ENCODE measurements at regions not wholly inside any gene's neighbourhood (a gene's known extent, or its start where the extent isn't known, plus 50 kb on each side); places are given as distances from the start of the nearest gene placed in this dataset.
"Not testable (repeated sequence)": the region's sequence is repeated elsewhere in the genome, so short reads cannot be mapped to it uniquely, and the experiment has no call there.

DNA sequence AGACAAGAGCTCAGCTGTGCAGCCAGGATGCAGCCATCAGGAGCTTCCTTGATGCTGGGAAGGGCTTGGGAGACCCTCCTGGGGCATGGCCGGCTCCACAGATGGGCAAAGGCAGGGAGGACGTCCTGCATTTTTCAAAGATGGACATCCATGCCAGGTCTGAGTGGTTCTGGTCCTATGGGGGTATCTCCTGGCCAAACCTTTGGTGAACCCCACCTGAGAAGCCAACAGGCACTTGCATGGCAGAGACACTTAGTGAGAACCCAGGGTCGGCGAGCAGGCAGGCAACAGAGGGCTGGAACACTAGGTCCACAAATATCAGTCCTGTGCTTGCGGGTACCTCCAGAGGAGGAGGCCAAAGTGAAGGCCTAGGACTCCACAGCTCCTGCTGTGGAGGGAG lies 70.0 kb downstream of the KCTD15 start:
- DNase-seq (ENCODE audit: low read depth in 2 of 2), result no peak

DNA sequence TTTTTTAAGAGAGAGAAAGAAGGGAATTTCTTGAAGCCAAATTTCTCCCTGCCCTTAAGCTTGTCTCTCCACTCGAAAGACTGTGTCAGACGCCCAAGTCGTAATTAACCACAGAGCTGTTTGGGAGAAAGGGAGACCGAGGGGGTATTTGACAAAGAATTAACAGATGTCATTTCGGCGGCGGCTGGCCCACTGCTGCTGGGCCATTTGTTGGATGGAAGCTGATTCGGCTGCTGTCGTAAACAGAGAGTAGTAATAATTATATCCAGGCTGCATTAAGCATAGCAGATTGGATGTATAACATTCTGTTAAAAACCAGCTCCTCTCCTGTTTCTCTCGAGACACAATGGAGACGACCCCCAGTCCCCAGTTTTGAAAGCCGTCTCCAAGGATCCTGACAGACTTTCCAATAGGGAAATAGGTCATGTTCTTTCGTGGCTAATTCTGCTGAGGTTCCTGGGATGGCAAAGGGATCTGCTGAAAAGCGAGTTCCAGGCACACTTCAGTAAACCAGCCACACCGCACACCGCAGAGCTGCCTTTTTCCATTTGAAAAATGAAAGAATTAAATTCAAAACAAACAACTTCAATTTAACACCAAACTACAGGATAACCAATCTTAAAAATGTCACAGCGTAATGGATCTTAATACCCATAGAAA lies 71.5 kb downstream of the KCTD15 start:
- no peak for DNase-seq (ENCODE audit: low read depth in 2 of 2)

DNA sequence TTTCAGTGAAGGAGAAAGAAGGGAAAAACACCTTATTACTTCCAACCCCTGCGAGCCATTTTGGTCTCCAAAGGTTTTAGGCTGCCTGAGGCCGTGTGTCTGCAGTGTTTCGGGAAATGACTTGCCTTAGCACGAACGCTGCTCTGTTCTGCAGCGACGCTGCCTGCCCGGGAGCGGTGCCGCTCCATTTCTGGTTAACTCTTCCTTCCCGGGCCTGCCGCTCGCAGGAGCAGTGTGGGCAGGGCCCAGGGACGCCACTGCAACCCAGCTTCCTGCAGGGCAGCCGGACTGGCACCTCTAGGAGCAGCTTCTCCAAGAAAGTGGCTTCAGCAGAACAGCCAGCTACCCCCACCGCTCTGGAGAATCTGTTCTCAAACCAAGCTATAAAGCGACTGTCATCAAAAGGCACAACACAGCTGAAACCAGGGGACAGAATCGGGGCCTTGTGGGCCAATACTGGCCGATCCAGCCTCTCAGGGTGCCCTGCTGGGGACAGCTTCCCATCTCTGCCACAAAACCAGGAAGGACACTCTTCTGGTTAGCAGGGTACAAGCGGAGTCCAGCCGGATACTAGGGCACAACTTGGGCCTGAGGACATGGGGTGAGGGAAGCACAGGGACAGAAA lies 72.2 kb downstream of the KCTD15 start:
- no peak for DNase-seq (ENCODE audit: low read depth in 2 of 2)

DNA sequence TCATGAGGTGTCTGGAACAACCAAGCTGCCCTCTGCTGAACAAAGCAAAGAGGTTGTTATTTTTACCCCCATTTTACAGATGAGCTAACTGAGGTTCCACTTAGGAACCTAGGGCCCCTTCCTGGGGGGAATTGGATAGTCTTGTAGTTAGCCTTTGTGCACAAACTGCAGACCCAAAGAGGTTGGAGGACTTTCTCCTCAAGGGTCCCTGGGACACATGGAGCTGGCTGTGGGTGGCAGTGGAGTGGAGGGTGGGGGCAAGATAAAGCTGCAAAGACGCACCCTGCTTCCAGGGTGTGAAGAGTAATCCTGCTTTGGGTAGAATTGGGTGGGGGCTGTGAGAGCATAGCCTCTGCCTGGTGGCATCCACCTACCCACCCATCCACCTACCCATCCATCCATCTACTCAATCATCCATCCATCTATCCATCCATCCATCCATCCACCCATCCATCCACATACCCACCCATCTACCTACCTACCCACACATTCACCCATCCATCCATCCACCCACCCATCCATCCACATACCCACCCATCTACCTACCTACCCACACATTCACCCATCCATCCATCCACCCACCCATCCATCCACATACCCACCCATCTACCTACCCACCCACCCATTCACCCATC lies 73.7 kb downstream of the KCTD15 start:
- DNase-seq (ENCODE audit: low read depth in 2 of 2), result not testable (repeated sequence)

DNA sequence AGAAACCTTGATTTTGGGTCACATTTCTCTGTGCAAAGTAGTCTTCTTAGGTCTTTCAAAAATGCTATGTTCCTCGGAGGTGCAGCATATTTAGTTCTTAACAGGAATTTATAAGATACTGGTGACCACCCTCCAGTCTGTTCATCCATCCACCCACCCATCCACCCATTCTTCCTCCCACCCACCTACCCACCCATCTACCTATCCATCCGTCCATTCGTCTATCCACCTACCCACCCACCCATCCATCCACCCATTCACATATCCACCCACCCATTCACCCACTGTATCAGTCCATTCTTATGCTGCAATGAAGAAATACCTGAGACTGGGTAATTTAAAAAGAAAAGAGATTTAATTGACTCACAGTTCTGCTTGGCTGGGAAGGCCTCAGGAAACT lies 74.9 kb downstream of the KCTD15 start:
- no peak for DNase-seq (ENCODE audit: low read depth in 2 of 2)

DNA sequence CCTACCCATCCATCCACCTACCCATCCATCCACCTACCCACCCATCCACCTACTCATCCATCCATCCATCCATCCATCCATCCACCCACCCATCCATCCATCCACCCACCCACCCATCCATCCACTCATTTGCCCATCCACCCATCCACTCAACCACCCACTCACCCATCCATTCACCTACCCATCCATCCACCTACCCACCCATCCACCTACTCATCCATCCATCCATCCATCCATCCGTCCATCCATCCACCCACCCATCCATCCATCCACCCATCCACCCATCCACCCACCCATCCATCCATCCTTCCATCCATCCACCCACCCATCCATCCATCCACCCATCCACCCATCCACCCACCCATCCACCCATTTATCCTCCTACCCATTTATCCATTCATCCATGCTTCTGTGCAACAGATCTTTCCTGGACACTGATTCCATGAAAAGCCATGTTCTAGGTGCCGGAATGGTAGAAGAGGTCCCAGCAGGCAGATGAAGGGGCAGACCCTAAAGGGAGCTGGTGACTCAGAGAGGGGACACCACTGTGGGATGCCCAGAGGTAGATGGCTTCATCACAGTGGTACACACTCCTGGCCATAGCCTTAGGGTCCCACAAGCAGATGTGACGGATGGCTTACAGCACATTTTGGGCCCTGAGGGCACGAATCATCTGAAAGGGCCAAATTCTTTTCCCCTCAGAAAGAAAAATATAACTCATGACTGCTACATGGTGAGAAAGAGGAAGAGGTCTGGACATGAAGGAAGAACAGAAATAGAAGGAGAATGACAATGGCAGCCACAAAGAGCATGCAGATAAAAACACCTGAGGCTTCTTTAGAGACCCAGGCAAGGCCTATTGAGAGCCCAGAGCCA lies 76.0 kb downstream of the KCTD15 start:
- no peak for DNase-seq (ENCODE audit: low read depth in 2 of 2)

DNA sequence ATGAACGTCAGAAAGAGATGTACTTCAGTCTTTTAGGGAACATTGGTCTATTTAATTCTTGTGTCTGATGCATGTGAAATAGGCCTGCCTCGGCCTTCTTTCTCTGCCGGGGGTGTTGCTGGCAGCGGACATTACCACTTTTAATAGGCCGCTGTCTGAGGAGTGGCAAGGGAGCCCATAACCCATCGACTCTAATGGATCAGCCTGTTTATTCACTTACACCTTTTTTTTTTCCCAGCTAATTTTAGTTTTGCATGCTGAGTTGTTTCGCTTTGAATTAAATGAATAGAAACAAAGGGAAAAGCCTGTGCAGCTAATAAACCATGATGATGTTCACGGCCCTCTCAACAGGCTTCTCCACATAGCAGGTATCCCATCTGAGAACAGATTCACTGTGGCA lies 78.4 kb downstream of the KCTD15 start:
- DNase-seq (ENCODE audit: low read depth in 2 of 2), result no peak

DNA sequence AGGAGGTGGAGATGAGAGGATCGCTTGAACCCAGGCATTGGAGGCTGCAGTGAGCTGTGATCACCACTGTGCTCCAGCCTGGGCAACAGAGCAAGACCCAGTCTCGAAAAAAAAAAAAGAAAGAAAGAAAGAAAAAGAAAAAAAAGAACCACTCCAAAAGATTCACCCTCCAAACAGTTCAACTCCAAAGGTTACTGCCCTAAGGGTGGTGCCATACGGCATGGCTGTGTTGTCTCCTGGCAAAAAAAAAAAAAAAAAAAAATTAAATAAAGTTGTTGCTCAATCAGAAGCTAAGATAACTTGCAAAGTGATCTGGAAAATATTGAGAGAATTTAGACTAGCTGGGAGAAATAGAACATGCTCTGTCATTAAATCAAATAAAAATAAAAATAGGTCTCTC lies 79.5 kb downstream of the KCTD15 start:
- no peak for DNase-seq (ENCODE audit: low read depth in 2 of 2)

DNA sequence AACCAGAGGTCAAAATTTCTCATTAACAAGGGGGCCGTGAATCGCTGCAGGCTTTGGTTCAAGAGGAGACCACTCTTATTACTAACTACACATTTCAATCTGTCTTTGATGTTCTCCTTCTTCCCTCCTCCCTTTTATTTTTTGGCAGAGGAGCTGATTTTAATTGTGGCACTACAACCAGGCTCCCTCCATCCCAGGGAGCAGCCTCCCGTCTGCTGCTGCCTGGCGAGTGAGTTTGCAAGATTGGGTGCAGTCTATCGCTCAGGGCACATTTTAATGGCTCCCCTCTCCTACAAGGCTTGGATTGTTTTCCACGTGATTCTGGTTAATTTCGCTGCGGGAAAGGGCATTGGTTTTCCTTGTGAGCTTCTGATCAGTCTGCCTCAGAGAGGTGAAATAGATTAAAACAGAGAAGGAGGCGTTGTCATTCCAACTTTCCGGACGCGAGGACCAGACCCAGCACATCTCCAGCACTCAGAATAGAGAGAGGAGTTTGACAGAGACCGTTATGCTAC lies 81.4 kb downstream of the KCTD15 start:
- DNase-seq (ENCODE audit: low read depth in 2 of 2), result no peak

DNA sequence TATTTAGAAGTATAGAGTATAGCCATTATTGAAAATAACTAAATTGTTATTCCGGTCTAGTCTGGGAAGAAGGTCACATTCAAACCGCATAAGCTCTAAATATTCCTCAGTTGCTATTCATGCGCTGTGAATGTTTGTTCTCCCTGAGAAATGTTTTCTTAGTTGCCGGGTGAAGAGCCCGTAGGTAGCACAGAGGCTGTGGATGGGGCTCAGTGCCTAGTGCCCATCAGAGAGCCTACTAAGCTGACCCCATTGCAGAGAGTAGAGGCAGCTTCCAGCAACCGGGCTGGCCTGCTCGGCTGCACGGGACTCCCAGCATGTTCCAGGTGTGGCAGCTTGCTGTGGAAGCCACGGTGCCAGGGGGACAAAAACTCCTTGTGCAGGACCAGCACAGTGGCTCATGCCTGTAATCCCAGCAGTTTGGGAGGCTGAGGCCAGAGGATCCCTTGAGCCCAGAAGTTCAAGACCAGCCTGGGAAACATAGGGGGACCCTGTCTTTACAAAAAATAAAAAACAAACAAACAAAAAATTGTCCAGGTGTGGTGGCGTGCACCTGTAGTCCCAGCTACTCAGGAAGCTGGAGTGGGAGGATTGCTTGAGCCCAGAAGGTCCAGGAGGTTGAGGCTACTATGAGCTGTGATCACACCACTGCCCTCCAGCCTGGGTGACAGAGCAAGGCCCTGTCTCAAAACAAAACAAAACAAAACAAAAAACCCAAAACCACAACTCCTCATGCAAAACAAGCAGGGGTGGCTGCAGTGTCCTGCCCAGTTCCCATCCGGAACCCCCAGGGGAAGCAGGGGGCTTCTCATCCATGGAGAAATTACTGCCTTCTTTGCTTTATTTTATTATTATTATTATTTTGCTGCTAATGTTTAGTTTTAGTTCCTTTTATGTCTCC lies 82.5 kb downstream of the KCTD15 start:
- DNase-seq (ENCODE audit: low read depth in 2 of 2), result no peak

DNA sequence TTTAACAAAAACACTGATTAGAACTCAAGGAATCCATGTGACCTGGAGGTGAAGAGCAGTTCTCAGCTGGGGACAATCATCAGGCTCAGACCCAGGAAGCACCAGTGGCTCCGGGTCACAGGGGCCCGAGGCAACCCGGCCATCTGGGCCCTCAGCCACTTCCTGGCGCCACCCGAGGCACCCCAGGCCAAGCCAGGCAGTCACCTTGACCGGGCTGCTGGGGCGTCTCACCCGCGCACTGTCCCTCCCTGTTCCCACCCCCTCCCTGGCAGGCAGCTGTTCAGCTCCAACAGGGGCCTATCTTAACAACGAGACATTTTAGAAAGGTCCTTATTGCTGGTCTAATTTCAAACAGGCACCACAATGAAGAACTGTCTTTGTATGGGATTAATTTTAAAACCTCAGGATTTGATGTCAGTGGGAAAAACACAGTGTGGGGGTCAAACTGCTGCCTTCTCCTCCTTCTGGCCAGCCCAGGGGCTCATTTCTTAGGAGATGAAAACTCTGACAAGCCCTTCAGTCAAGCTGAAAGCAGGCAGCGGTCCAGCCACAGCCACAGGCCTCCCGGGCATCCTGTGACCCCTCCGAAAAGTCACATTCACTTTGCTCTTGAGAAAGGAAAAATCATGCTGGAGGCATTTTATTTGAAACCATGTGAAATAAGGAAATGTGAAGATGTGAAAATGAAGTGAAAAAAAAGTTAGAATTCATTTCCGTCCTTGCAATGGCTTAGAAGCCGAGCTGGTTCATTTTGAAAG lies 83.3 kb downstream of the KCTD15 start:
- no peak for DNase-seq (ENCODE audit: low read depth in 2 of 2)

DNA sequence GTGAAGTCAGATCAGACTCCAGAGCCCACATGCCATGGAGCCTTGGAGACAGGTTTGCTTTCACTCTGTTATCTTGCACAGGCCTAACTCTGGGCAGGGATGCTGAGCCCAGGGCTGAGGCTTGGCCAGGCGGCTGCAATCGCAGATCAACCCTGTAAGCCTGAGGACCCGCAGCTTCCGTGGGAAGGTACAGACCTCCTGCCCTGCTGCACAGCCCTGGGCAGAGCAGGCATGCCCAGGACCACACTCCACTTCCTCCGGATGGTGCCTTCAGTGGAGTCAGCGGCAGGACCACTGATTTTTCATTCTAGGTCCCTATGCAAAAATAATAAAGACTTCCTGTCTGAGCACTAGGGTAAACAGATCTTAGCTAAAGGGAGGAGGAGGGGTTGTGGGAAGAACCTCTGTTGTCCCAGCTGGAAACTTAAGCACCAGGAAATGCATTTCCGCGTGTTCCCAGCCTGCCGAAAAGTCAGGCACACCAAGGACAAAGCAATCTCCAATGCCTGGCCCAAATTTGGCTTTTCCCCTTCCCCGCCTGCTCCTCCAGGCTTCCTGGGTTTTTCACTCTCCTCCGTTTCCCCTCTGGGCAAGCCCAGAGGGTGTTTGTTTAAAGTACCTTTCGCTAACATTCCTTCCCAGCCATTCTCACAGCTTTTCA lies 87.3 kb downstream of the KCTD15 start:
- DNase-seq (ENCODE audit: low read depth in 2 of 2), result no peak

DNA sequence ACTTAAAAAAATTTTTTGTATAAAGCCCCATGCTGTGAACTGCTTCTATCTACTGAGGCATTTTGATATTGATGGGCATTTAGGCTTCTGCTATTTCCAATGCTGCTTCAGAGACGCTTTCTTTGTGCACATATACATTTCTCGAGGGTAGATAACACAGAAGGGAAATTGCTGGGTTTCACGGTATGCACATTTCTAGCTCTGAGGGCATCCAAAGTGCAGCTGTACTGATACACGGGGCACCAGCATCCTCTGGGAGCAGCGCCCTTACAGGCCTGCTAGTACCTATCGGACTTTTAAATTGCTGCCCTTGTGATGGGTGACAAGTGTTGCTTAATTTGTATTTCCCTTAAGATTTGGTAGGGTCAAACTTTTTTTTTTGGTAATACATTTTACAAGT lies 88.6 kb downstream of the KCTD15 start:
- DNase-seq (ENCODE audit: low read depth in 2 of 2), result no peak

DNA sequence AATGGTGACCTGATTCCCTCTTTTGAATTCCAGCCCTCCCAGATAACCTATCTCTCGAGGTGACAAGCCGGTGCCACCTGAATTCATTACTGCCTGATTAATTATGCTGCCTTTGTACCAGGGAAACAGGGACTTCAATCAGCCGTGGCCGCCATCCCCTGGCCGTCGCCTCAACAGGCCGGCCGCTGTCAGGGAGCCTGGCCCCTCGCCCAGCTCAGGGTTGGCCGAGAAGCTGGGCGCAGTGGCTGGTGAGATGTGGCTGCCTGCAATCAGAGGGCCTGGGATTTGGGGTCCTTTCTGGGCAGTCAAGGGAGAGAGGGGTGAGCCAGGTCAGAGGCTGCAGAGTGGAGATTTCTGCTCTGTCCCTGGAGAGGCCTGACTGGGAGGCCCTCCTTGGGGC lies 91.2 kb downstream of the KCTD15 start:
- no peak for DNase-seq (ENCODE audit: low read depth in 2 of 2)

DNA sequence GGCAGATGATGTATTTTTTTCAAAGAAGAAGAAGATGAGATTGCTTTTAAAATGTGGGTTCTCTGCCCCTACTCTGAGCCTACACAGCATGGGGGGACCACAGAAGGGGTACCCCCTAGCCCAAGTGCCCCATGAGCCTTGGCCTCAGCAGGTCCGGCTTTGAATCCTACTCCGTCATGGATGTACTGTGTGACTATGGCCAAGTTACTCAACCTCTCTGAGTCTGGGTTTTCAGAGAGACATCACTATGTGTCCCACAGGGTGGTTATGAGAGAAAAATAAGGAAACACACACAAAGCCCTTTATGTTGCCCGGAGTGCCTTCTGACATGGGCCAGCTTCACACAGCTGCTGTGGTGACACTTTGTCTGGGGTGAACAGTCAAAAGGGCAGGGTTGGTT lies 92.0 kb downstream of the KCTD15 start:
- DNase-seq (ENCODE audit: low read depth in 2 of 2), result no peak

DNA sequence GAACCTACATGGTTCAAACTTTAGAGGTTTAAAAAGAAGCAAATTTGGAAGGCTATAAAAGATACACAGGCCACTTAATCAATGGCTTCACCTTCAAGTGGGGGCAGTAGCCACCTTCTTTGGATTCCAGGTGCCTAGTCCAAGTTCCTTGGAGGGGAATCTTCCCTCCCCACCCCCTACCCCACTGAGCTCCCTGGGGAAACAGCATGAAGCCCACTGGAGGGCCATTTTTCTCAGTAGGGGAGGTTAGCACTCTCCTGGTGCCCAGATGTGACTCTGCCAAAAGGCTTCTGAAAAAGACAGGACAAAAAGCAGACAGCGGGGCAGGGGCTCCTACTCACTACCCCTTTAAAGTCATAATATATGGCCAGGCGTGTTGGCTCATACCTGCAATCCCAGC lies 93.9 kb downstream of the KCTD15 start:
- DNase-seq (ENCODE audit: low read depth in 2 of 2), result no peak

DNA sequence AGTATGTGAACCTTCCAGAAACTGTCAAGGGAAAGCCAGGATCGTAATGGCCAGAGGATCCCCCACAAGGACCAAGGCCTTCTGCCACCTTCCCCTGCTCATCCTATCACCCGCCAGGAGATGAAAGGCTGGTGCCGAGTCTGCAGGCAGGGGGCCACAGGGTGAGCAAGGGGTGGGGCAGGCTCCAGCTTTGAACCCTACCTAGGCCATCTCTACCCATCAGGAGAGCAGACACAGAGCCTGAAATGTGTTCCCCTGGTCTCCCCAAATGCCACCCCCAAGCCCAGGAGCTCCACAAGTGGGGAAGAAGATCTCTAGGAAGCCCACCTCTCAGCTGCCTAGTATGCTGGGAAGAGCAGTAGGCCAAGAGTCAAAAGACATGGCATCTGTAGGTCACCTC lies 95.1 kb downstream of the KCTD15 start:
- no peak for DNase-seq (ENCODE audit: low read depth in 2 of 2)

DNA sequence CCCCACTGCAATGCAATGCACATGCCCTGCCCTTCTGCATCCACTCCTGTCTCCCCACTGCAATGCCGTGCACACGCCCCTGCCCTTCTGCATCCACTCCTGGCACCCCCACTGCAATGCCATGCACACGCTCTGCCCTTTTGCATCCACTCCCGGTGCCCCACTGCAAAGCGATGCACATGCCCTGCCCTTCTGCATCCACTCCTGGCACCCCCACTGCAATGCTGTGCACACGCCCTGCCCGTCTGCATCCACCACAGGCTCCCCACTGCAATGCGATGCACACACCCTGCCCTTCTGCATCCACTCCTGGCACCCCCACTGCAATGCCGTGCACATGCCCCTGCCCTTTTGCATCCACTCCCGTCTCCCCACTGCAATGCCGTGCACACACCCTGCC lies 98.1 kb downstream of the KCTD15 start:
- DNase-seq (ENCODE audit: low read depth in 2 of 2), result no peak

DNA sequence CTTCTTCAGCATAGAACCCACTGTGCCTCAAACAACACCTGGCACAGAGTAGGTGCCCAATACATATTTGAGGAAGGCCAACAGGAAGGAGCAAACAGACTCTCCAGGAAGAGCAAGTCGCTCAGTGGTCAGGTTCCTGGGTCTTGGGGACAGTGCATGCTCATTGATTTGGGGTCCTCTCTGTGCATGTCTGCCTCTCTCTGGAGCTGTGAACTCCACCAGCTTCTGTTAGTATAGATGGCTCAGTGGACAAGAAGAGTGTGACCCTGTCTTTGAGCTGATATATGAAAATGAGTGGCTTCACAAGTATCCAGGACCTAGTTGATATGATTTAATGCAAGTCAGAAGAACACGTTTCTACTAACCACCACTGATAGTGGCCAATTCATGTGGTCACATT lies 98.7 kb downstream of the KCTD15 start:
- DNase-seq (ENCODE audit: low read depth in 2 of 2), result no peak
